Fibroblast of the aortic adventitia (primary cell): ENCODE measurements at regions not wholly inside any gene's neighbourhood (a gene's known extent, or its start where the extent isn't known, plus 50 kb on each side); places are given as distances from the start of the nearest gene placed in this dataset.
"Not testable (repeated sequence)": the region's sequence is repeated elsewhere in the genome, so short reads cannot be mapped to it uniquely, and the experiment has no call there.

Experiments used
- DNase-seq: peaks from one replicate; pipeline ENCODE4 v3.0.0-alpha.2; 2010; ENCODE audit warnings: low read depth
- H3K4me3 ChIP-seq: 2 replicates; pipeline ENCODE4 v1.5.1; 2011; ENCODE audit warnings: low read depth, mild to moderate bottlenecking, control low read depth, low read length, moderate library complexity
- TF ChIP-seq, protein P1 (sequence below): IDR thresholded peaks from 2 replicates; pipeline ENCODE4 v1.5.1; 2011; ENCODE audit warnings: mild to moderate bottlenecking, low read length, control low read depth, inconsistent platforms; ENCODE audit not compliant: insufficient read depth

DNA sequence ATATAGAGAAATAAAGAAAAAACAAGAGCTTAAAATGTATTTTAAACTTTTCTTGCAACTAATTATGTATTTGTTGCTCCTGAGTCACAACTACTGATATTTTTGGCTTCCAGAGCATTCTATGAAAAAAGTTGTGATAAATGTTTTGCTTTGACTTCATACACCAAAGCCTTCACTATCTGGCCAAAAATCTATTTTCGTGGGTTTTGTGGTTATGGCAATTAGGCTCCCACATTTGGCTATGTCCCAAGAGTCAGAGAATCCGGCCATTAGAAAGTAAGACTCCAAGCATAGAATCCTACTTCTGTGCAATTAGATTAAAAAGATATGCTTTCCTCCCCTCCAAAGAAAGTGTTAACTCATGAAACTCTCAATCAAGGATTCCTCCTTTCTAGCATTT is 1456.1 kb upstream of the ACVR2A start:
- TF ChIP-seq, protein P1, sequence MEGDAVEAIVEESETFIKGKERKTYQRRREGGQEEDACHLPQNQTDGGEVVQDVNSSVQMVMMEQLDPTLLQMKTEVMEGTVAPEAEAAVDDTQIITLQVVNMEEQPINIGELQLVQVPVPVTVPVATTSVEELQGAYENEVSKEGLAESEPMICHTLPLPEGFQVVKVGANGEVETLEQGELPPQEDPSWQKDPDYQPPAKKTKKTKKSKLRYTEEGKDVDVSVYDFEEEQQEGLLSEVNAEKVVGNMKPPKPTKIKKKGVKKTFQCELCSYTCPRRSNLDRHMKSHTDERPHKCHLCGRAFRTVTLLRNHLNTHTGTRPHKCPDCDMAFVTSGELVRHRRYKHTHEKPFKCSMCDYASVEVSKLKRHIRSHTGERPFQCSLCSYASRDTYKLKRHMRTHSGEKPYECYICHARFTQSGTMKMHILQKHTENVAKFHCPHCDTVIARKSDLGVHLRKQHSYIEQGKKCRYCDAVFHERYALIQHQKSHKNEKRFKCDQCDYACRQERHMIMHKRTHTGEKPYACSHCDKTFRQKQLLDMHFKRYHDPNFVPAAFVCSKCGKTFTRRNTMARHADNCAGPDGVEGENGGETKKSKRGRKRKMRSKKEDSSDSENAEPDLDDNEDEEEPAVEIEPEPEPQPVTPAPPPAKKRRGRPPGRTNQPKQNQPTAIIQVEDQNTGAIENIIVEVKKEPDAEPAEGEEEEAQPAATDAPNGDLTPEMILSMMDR, result no peak
- no peak for DNase-seq
- no peak overlapping the region for H3K4me3 ChIP-seq

DNA sequence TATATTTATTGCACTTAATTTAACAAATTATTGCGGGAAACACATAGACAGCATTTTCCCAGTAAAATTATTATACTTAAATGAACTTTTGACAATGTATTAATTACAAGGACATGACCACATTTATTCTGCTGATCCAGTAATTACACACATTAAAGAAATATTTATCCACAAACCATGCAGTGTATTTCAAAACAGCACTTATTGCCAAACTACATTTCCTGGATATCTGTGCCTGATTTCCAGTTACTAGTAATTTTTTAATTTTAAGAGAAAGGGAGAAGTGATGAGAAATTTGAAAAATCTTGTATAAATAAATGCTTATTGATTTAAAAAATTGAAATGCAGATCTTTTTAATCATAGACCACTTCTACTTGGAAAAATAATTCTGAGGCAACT is 1458.7 kb upstream of the ACVR2A start:
- DNase-seq, result no peak
- TF ChIP-seq, protein P1, result no peak
- H3K4me3 ChIP-seq, result no peak overlapping the region

DNA sequence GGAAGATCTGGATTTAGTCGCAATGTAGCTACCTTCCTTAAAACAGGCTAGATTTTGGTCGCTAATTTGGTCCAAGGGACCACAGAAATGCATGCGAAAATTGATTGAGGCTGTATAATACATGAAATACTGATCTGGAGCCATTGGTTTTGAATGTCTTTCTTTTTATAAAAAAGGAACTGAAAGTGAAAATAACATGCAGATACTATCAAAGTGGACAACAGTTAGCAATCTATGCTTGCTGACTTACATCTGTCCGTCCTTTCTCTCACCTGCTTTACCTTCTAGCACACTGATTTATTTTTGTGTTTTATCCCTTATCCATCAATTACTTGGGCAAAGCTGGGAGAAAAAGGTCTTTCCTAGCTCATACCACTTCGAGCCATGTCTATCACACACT is 1459.8 kb upstream of the ACVR2A start:
- TF ChIP-seq, protein P1, result no peak
- no peak overlapping the region for H3K4me3 ChIP-seq
- no peak for DNase-seq

DNA sequence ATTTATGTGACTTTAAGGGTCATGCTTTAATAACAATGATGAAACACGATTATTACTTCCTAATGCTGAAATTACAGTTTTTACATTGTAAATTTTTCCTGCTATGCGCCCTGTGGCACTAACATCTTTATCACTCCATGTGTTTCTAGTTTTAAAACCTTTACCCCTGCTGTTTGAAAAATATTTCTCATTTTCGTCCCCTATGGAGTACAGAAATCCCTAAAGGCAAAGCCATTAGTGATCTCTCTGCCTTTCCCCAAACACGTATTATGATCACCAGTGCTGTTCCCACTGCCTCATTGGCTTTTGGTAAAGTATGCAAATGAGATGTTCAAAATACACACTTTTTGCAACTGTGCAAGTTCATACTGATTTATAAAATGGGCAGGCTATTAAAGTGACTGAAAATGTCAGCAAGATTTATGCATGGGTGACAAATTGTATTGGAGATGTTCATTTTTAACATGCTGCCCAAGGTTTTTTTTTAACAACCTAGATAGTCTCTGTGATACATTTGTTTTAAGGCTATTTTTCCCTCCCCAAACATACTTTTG is 1468.2 kb upstream of the ACVR2A start:
- TF ChIP-seq, protein P1, result no peak
- H3K4me3 ChIP-seq, result no peak overlapping the region
- no peak for DNase-seq

DNA sequence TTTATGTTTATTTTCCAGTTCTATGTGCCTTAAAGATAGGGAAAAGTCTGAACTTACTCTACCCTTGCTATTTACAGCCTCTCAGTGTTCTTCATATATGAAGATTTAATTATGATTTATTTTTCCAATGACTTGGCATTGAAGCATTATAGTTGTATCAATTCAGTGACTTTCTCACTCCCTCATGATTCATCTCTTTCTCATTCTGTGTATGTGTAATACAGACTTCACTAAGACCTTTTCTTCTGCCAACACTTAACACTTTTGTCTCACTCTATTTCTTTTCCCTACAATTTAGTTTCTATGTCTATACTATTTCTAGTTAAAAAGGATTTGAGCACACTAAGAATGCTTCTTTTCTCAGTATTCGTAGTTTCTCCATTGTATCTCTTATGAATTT is 1470.3 kb upstream of the ACVR2A start:
- TF ChIP-seq, protein P1, result no peak
- no peak overlapping the region for H3K4me3 ChIP-seq
- no peak for DNase-seq

DNA sequence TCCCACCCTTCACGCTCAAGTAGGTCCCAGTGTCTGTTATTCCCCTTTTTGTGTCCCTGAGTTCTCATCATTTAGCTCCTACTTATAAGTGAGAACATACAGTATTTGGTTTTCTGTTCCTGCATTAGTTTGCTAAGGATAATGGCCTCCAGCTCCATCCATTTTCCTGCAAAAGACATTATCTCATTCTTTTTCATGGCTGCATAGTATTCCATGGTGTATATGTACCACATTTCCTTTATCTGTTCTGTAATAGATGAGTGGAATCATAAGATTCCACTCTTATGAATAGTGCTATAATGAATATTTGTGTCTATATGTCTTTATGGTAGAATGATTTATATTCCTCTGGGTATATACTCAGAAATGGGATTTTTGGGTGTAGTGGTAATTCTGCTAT is 1473.5 kb upstream of the ACVR2A start:
- not testable (repeated sequence) for DNase-seq, H3K4me3 ChIP-seq

DNA sequence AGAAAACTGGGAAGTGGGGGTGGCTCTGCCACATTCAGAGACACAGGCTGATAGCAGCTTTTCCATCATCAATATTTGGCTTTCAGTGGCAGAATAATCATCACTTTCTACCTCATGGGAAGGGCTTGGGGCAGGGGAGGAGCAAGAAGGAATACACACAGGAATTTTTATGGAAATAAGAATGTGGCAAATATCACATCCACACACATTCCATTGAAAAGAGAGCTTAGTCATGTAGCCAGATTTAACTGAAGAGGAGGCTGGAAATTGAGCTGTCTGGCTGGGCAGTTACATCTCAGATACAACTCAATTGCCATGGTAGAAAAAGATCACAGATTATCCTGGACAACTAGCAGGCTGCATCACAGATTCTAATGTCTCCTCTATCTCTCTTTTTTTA is 1474.0 kb upstream of the ACVR2A start:
- H3K4me3 ChIP-seq, result no peak overlapping the region
- TF ChIP-seq, protein P1, result no peak
- DNase-seq, result no peak
